SK-N-SH (cell line): ENCODE measurements at regions not wholly inside any gene's neighbourhood (a gene's known extent, or its start where the extent isn't known, plus 50 kb on each side); places are given as distances from the start of the nearest gene placed in this dataset.

Experiments used
- CTCF ChIA-PET: fragments of 300-600, 350-600 bp; formaldehyde crosslinking; extraction: SDS; loops from one replicate; lab custom pipeline; 2021; lab: Yijun Ruan, JAX
- POLR2A ChIA-PET: fragments of 350-600 bp; sonication (Branson Sonifier 250); formaldehyde crosslinking; extraction: SDS; loops from one replicate; lab custom pipeline; 2020; ENCODE audit warnings: antibody characterized with exemption, inconsistent platforms; lab: Yijun Ruan, JAX
- DNase-seq: peaks from one replicate; pipeline ENCODE4 v3.0.0; 2012
- H2AFZ ChIP-seq: fragments of 200-600 bp; sonication (generic); 2 replicates; pipeline ENCODE4 v1.8.1; 2016; ENCODE audit warnings: antibody characterized with exemption, mild to moderate bottlenecking, low read depth
- H3F3A ChIP-seq: fragments of 200-600 bp; sonication (generic); replicated peaks from 2 replicates; pipeline ENCODE3; 2016; ENCODE audit warnings: antibody characterized with exemption, mild to moderate bottlenecking; ENCODE audit not compliant: insufficient read depth
- H3K27ac ChIP-seq, 2 experiments: fragments of 200-500 bp in 1 of 2; fragments of 200-600 bp in 1 of 2; sonication (Bioruptor generic) in 1 of 2; sonication (generic), shearing (Covaris generic) in 1 of 2; 2 replicates each; pipeline versions ENCODE4 v1.5.1 to v1.6.1; 2014 to 2016; ENCODE audit warnings: low read depth in 2 of 2, inconsistent platforms in 1 of 2, low read length in 1 of 2, mild to moderate bottlenecking in 1 of 2, mixed read lengths in 1 of 2
- H3K27me3 ChIP-seq: fragments of 200-600 bp; sonication (generic), shearing (Covaris generic); 2 replicates; pipeline ENCODE4 v1.6.1; 2016; ENCODE audit warnings: mixed run types; ENCODE audit not compliant: insufficient read depth
- H3K36me3 ChIP-seq, 2 experiments: fragments of 200-500 bp in 1 of 2; fragments of 200-600 bp in 1 of 2; sonication (Bioruptor generic) in 1 of 2; sonication (generic) in 1 of 2; replicated peaks in 1 of 2; 2 replicates each; pipeline versions ENCODE3 to v1.5.1; 2014 to 2016; ENCODE audit warnings: low read length in 1 of 2, mild to moderate bottlenecking in 1 of 2; ENCODE audit not compliant: insufficient read depth in 2 of 2, control insufficient read depth in 1 of 2
- H3K4me1 ChIP-seq, 2 experiments: fragments of 200-500 bp in 1 of 2; fragments of 200-600 bp in 1 of 2; sonication (Bioruptor generic) in 1 of 2; sonication (generic), shearing (Covaris generic) in 1 of 2; 2 replicates each; pipeline versions ENCODE4 v1.5.1 to v1.6.1; 2014 to 2016; ENCODE audit warnings: low read depth in 1 of 2, low read length in 1 of 2, mixed run types in 1 of 2; ENCODE audit not compliant: insufficient read depth in 2 of 2, control insufficient read depth in 1 of 2
- H3K4me2 ChIP-seq: fragments of 200-600 bp; sonication (generic), shearing (Covaris generic); 2 replicates; pipeline ENCODE4 v1.6.1; 2017; ENCODE audit warnings: mixed run types
- H3K4me3 ChIP-seq, 2 experiments: fragments of 200-500 bp in 1 of 2; fragments of 200-600 bp in 1 of 2; sonication (Bioruptor generic) in 1 of 2; sonication (generic), shearing (Covaris generic) in 1 of 2; 2 replicates each; pipeline versions ENCODE4 v1.5.1 to v1.8.1; 2014 to 2016; ENCODE audit warnings: low read depth in 2 of 2, inconsistent platforms in 1 of 2, low read length in 1 of 2, mild to moderate bottlenecking in 1 of 2, mixed read lengths in 1 of 2, moderate library complexity in 1 of 2
- H3K79me2 ChIP-seq: fragments of 200-600 bp; sonication (generic); 2 replicates; pipeline ENCODE4 v1.8.1; 2017; ENCODE audit warnings: mild to moderate bottlenecking; ENCODE audit not compliant: insufficient read depth
- H3K9ac ChIP-seq: fragments of 200-600 bp; sonication (generic); 2 replicates; pipeline ENCODE4 v1.6.1; 2017; ENCODE audit warnings: mixed run types
- H3K9me2 ChIP-seq: fragments of 200-600 bp; sonication (generic); 2 replicates; pipeline ENCODE4 v1.6.1; 2017; ENCODE audit warnings: mixed run types
- H3K9me3 ChIP-seq: fragments of 200-600 bp; sonication (generic); 2 replicates; pipeline ENCODE4 v1.6.1; 2017; ENCODE audit warnings: mixed run types, mild to moderate bottlenecking, moderate library complexity
- H4K20me1 ChIP-seq: fragments of 200-600 bp; sonication (generic); 2 replicates; pipeline ENCODE4 v1.6.1; 2017; ENCODE audit warnings: mild to moderate bottlenecking, mixed run types; ENCODE audit not compliant: insufficient read depth
- EZH2phosphoT487 ChIP-seq: fragments of 200-600 bp; sonication (generic); IDR thresholded peaks from 2 replicates; pipeline ENCODE4 v1.6.1; 2017; ENCODE audit warnings: low read depth, mixed run types, mild to moderate bottlenecking, antibody characterized with exemption, moderate library complexity, borderline replicate concordance
- GABPA ChIP-seq: IDR thresholded peaks from 2 replicates; pipeline ENCODE4 v1.4.0; 2012; ENCODE audit warnings: low read depth, mild to moderate bottlenecking
- GATA2 ChIP-seq: sonication (generic); formaldehyde crosslinking; IDR thresholded peaks from 2 replicates; pipeline ENCODE4 v1.5.0; 2020; ENCODE audit warnings: mild to moderate bottlenecking, missing genetic modification reagents
- TCF12 ChIP-seq: IDR thresholded peaks from 2 replicates; pipeline ENCODE4 v1.4.0; 2012
- WGBS: methylation state at CpG from one replicate; pipeline ENCODE4 v1.1.6; 2017; ENCODE audit warnings: low lambda C conversion rate; 5-methylcytosine and 5-hydroxymethylcytosine counted together
- TF ChIP-seq, protein P1 (sequence below): IDR thresholded peaks from 2 replicates; pipeline ENCODE4 v1.6.1; 2012; ENCODE audit warnings: mild to moderate bottlenecking, low read depth, low read length, moderate library complexity
- TF ChIP-seq, protein P2 (sequence below): IDR thresholded peaks from 2 replicates; pipeline ENCODE4 v1.4.0; 2012; ENCODE audit warnings: low read depth, borderline replicate concordance
- TF ChIP-seq, protein P3 (sequence below): IDR thresholded peaks from 2 replicates; pipeline ENCODE4 v1.4.0; 2012; ENCODE audit warnings: low read depth

DNA sequence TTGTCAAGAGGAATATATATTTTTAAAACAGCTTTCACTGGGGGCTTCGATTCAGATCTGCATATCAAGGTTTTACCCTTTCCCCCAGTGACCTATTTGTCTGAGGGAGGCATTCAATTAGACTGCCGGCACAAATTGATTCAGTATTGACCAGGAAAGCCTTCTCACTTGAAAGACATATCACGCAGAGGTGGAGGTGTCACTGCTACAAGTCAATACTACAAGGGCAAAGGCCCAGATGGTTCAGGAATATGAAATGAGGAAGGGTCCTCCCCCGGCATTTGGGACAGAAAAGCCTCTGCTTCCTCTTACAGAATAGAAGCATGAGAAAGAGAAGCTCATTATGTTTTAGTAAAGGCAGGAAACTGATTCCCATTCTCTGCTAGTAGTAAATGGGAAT is 383.6 kb downstream of the HNRNPD start (continued):
- no peak for TF ChIP-seq GABPA
- TF ChIP-seq, all 33 proteins: peak for 0

DNA sequence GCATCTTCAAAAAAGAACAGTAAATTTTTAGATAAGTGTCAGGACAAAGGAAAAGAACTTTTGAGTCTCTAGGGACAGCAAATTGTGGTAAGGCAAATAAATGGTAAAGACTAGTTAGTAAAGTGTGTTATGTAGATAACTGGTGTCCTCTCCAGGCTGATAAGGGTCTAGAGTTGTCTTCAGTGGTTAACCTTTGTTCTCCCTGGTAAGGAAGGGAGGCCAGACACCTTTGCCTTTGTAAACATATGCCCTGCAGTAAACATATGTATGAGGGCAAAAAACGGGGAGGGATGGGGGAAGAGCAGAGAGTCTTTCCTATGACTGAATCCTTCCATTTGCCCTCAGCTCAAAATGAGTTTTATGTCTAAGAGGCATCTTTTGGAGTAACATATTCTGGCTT is 384.6 kb downstream of the HNRNPD start:
- Histone ChIP-seq H3K9me2 (no peaks in the 10 kb centered on the region), H3K4me2 (no peak overlapping the region), H3K27ac (no peak overlapping the region), H3K4me1 (no peaks in the 10 kb centered on the region), H4K20me1 (no peaks in the 10 kb centered on the region), H3F3A (no peaks in the 10 kb centered on the region), H3K4me3 (no peak overlapping the region), H3K9ac (no peak overlapping the region), H3K79me2 (no peaks in the 10 kb centered on the region), H3K9me3 (no peaks in the 10 kb centered on the region), H3K27me3 (no peaks in the 10 kb centered on the region), H2AFZ (no peak overlapping the region), H3K36me3 (no peaks in the 10 kb centered on the region)
- WGBS = 0% methylated on average over 1 of the region's 1 CpG
- POLR2A ChIA-PET = no interaction called here
- TF ChIP-seq GABPA (no peak), GATA2 (CRISPR knock-in tag) (no peak), EZH2phosphoT487 (no peak)
- TF ChIP-seq, protein P1, sequence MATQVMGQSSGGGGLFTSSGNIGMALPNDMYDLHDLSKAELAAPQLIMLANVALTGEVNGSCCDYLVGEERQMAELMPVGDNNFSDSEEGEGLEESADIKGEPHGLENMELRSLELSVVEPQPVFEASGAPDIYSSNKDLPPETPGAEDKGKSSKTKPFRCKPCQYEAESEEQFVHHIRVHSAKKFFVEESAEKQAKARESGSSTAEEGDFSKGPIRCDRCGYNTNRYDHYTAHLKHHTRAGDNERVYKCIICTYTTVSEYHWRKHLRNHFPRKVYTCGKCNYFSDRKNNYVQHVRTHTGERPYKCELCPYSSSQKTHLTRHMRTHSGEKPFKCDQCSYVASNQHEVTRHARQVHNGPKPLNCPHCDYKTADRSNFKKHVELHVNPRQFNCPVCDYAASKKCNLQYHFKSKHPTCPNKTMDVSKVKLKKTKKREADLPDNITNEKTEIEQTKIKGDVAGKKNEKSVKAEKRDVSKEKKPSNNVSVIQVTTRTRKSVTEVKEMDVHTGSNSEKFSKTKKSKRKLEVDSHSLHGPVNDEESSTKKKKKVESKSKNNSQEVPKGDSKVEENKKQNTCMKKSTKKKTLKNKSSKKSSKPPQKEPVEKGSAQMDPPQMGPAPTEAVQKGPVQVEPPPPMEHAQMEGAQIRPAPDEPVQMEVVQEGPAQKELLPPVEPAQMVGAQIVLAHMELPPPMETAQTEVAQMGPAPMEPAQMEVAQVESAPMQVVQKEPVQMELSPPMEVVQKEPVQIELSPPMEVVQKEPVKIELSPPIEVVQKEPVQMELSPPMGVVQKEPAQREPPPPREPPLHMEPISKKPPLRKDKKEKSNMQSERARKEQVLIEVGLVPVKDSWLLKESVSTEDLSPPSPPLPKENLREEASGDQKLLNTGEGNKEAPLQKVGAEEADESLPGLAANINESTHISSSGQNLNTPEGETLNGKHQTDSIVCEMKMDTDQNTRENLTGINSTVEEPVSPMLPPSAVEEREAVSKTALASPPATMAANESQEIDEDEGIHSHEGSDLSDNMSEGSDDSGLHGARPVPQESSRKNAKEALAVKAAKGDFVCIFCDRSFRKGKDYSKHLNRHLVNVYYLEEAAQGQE = no peak
- TF ChIP-seq, protein P2, sequence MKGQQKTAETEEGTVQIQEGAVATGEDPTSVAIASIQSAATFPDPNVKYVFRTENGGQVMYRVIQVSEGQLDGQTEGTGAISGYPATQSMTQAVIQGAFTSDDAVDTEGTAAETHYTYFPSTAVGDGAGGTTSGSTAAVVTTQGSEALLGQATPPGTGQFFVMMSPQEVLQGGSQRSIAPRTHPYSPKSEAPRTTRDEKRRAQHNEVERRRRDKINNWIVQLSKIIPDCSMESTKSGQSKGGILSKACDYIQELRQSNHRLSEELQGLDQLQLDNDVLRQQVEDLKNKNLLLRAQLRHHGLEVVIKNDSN = no peak
- TF ChIP-seq, protein P3, sequence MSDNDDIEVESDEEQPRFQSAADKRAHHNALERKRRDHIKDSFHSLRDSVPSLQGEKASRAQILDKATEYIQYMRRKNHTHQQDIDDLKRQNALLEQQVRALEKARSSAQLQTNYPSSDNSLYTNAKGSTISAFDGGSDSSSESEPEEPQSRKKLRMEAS = no peak
- DNase-seq = no peak
- CTCF ChIA-PET = no interaction called here

DNA sequence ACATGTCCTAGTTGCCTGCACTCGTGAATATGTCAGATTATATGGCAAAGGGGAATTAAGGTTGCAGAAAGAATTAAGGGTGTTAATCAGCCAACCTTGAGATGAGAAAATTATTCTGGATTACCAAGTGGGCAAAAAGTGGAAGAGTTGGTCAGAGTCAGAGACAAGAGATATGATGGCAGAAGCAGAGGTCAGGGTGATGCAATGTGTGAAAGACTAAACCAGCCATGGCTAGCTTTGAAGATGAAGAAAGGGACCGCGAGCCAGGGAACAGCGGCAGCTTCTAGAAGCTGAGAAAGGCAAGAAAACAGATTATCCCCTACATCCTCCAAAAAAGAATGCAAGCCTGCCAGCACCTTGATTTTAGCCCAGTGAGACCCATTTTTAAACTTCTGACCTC is 385.6 kb downstream of the HNRNPD start:
- no peak for TF ChIP-seq TCF12
- TF ChIP-seq, all 33 proteins: peak for 0
- WGBS = 12% methylated on average over 4 of the region's 4 CpGs
- CTCF ChIA-PET = no interaction called here
- Histone ChIP-seq H3K4me1 (no peaks in the 10 kb centered on the region), H3K9ac (no peak overlapping the region), H3K79me2 (no peaks in the 10 kb centered on the region), H3K27me3 (no peaks in the 10 kb centered on the region), H3F3A (no peaks in the 10 kb centered on the region), H3K9me3 (no peaks in the 10 kb centered on the region), H2AFZ (no peak overlapping the region), H3K4me2 (no peak overlapping the region), H3K36me3 (no peaks in the 10 kb centered on the region), H4K20me1 (no peaks in the 10 kb centered on the region), H3K27ac (no peak overlapping the region), H3K9me2 (no peaks in the 10 kb centered on the region), H3K4me3 (no peak overlapping the region)
- DNase-seq = no peak
- POLR2A ChIA-PET = no interaction called here
